ENCODE measurements at regions not wholly inside any gene's neighbourhood (a gene's known extent, or its start where the extent isn't known, plus 50 kb on each side); places are given as distances from the start of the nearest gene placed in this dataset.

DNA sequence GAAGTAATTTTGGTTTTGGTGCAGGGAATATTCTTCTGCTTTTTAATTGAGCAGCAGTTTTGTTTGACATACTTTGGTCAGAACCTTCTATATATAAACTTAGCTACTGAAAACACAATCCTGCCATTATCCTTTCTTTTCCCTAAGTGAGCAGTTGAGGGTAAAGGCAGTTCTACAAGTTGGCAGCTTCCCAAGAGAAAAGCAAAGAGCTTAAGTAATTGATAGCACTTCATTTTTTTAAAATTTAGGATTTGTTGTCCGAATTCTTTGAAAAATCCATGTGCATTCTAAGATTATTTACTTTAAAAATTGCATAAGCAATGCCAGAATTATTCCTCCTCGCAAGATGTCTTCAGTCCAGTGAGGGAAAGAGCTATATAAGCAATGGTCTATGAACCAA, 1394.1 kb downstream of the FAM181B start:
- TF ChIP-seq, protein P1, sequence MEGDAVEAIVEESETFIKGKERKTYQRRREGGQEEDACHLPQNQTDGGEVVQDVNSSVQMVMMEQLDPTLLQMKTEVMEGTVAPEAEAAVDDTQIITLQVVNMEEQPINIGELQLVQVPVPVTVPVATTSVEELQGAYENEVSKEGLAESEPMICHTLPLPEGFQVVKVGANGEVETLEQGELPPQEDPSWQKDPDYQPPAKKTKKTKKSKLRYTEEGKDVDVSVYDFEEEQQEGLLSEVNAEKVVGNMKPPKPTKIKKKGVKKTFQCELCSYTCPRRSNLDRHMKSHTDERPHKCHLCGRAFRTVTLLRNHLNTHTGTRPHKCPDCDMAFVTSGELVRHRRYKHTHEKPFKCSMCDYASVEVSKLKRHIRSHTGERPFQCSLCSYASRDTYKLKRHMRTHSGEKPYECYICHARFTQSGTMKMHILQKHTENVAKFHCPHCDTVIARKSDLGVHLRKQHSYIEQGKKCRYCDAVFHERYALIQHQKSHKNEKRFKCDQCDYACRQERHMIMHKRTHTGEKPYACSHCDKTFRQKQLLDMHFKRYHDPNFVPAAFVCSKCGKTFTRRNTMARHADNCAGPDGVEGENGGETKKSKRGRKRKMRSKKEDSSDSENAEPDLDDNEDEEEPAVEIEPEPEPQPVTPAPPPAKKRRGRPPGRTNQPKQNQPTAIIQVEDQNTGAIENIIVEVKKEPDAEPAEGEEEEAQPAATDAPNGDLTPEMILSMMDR (IDR thresholded peaks at IDR 0.05; ENCODE audit: control extremely low read depth, extremely low read depth, low read depth, missing control alignments) = no peak
- DNase-seq (ENCODE audit: extremely low spot score) = no peak

DNA sequence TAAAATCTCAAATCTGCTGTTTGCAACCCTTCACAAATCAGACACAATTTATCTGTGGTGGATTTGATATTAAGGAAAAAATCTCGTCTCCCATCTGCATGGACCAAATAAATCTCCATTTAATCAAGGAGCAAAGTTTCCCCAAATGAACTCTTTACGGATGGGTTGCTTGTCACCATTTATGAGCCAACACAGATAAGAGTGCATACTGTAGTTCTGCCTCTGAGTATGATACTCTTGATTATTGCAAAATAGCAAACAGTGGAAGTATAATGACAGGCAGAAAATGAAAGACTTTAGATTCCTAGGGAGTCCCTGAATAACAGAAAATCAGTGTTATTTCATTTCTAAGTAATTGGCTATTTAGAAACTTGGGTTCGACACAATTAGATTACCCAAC, 1395.9 kb downstream of the FAM181B start:
- ChIA-PET CTCF (no interaction called here), POLR2A (no interaction called here)
- no peak for DNase-seq (ENCODE audit: extremely low spot score)
- TF ChIP-seq, protein P1 (IDR thresholded peaks at IDR 0.05; ENCODE audit: control extremely low read depth, extremely low read depth, low read depth, missing control alignments) = no peak

More for the DNA sequence above, 1394.1 kb downstream of the FAM181B start:
- ChIA-PET CTCF (no interaction called here), POLR2A (no interaction called here)

DNA sequence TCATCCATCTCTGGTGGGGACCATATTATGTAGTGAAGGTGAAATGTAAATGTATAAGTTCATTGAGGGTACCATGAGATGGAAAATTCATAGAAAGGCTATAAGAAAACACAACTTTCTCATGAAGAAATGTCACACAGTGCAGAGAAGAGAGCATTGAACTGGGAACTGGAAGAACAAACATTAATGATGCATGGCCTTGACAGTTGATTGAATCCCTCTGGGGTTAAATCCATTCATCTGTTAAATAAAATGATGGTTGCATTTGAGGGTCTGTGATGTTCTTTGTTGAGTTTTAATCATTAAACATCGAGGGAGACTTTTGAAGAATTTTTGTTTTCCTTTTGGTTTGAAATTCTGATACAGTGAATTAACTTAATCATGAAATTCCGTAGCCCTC, 1401.4 kb downstream of the FAM181B start:
- CTCF ChIA-PET = no interaction called here
- TF ChIP-seq, protein P1 (IDR thresholded peaks at IDR 0.05; ENCODE audit: control extremely low read depth, extremely low read depth, low read depth, missing control alignments) = no peak
- DNase-seq (ENCODE audit: extremely low spot score) = no peak
- POLR2A ChIA-PET = no interaction called here

DNA sequence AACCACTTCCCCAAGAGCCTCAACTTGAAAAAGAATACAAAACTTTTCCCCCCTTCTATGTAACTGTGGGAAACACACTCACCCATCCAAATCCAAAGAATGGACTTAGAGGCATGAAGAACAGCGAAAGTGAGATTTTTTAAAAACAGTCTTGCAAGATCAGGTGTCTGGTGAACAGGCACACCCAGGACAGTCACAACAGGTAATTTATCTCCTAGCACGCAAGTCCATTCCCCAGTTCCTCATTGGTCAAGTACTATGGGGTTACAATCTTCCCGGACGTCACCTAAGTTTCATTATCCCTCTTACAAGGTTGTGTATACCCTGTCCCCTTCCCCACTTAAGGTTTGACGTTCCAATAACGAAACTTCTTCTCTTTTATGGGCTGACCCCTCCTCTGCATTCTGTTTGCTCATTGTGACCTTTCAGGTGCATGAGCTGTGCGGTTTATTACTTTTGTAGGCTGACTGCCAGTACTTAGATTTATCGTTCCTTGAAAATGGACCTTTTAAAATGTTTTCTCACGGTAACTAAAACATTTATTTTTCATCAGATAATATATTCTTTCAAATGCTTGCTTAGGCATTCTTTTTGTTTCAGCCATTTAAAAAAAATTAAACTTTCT, 1401.9 kb downstream of the FAM181B start:
- TF ChIP-seq, protein P1 (IDR thresholded peaks at IDR 0.05; ENCODE audit: control extremely low read depth, extremely low read depth, low read depth, missing control alignments) = no peak
- DNase-seq (ENCODE audit: extremely low spot score) = no peak
- POLR2A ChIA-PET = no interaction called here
- CTCF ChIA-PET = no interaction called here

DNA sequence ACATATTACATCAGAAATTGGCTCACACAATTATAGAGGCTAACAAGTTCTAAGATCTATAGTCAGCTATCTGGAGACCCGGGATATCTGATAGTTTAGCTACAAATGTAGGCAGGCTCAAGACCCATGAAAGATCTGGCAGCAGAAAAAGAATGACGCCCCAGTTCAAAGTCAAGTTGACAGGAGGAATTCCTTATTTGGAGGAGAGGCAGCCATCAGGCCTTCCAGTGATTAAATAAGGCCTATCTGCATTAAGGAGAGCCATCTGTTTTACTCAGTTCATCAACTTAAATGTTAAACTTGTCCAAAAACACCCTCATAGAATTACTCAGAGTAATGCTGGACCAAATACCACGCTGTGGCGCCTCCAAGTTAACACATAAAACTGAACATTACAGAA, 1402.6 kb downstream of the FAM181B start:
- TF ChIP-seq, protein P1 (IDR thresholded peaks at IDR 0.05; ENCODE audit: control extremely low read depth, extremely low read depth, low read depth, missing control alignments) = no peak
- ChIA-PET CTCF (interaction anchor here (0.6 kb wide), 1 partner anchor 10 kb away, joined by 3 read pairs; no protein-coding TSS in a partner anchor), POLR2A (no interaction called here)
- no peak for DNase-seq (ENCODE audit: extremely low spot score)

DNA sequence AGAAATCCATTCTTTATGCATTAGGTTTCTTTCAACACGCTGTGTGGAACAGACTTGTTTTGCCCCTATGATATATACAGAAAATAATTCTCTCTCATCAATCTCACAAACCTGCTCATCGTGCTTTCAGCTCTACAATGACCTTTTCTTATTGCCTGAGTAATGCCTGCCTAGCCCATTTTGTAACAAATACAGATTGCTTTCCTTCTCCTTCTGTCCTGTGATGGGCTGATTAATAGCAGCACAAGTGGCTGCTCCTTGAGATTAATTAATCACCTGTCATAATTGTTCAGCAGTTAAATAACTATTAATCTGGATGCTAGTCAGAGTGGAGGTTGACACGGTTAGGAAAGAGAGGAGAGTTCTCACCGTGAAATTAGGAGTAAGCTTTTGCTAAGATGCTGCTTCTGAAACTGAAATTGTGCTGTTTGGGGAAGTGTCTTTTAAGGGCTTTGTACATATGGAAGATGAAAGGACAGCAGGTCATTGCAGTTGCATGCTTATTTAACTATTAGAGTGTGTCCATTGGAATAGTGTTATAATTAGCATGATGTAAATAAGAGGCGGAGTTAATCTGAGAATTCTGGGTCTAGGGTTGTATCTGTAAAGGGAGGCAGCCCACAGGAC, 1430.5 kb downstream of the FAM181B start:
- POLR2A ChIA-PET = no interaction called here
- CTCF ChIA-PET = interaction anchor here (1.5 kb wide), 1 partner anchor 15 kb away, joined by 3 read pairs; no protein-coding TSS in a partner anchor
- TF ChIP-seq, protein P1 (IDR thresholded peaks at IDR 0.05; ENCODE audit: control extremely low read depth, extremely low read depth, low read depth, missing control alignments) = no peak
- no peak for DNase-seq (ENCODE audit: extremely low spot score)
